HEK293 (cell line): ENCODE measurements at regions not wholly inside any gene's neighbourhood (a gene's known extent, or its start where the extent isn't known, plus 50 kb on each side); places are given as distances from the start of the nearest gene placed in this dataset.

Experiments
- CTCF ChIA-PET: fragments of 350-600 bp; formaldehyde crosslinking; extraction: SDS; loops from one replicate; lab custom pipeline; 2021; ENCODE audit warnings: antibody characterized with exemption; lab: Yijun Ruan, JAX
- POLR2A ChIA-PET: fragments of 300-600 bp; formaldehyde crosslinking; extraction: SDS; loops from one replicate; lab custom pipeline; 2020; ENCODE audit warnings: antibody characterized with exemption, inconsistent platforms; lab: Yijun Ruan, JAX
- H3K27ac ChIP-seq: fragments of 200-500 bp; sonication (Bioruptor generic); 2 replicates; pipeline ENCODE4 v1.5.1; 2014; ENCODE audit warnings: low read depth, low read length, control low read depth, inconsistent platforms; ENCODE audit errors: extremely low read depth
- H3K36me3 ChIP-seq, 2 experiments: fragments of 200-500 bp in 1 of 2; sonication (Bioruptor generic) in 1 of 2; 1 replicate in 1 of 2; 2 replicates in 1 of 2; pipeline ENCODE4 v1.5.1; 2014 to 2017; ENCODE audit warnings: inconsistent platforms in 2 of 2, low read length in 2 of 2; ENCODE audit not compliant: control insufficient read depth in 2 of 2, insufficient read depth in 1 of 2
- H3K4me1 ChIP-seq: fragments of 200-500 bp; sonication (Bioruptor generic); 2 replicates; pipeline ENCODE4 v1.5.1; 2014; ENCODE audit warnings: mild to moderate bottlenecking, low read length, inconsistent platforms; ENCODE audit not compliant: control insufficient read depth, insufficient read depth
- H3K4me3 ChIP-seq: 2 replicates; pipeline ENCODE4 v1.5.1; 2011; ENCODE audit warnings: low read depth, mild to moderate bottlenecking, control low read depth, low read length, moderate library complexity
- H3K9me3 ChIP-seq: fragments of 200-500 bp; sonication (Bioruptor generic); 2 replicates; pipeline ENCODE4 v1.5.1; 2014; ENCODE audit warnings: low read depth, low read length, inconsistent platforms; ENCODE audit not compliant: control insufficient read depth, insufficient read depth
- BCL11A ChIP-seq: fragments of 450-650 bp; formaldehyde crosslinking; IDR thresholded peaks from 2 replicates; pipeline ENCODE4 v1.5.1; 2016; ENCODE audit warnings: low read depth, missing biosample characterization, missing genetic modification characterization
- HOXD13 ChIP-seq: sonication (generic); formaldehyde crosslinking; IDR thresholded peaks from 2 replicates; pipeline ENCODE4 v1.8.0; 2022; ENCODE audit warnings: missing genetic modification reagents, borderline replicate concordance
- KLF17 ChIP-seq: fragments of 450-650 bp; formaldehyde crosslinking; IDR thresholded peaks from 2 replicates; pipeline ENCODE4 v1.5.1; 2016; ENCODE audit warnings: missing biosample characterization, missing genetic modification characterization
- OSR2 ChIP-seq: fragments of 450-650 bp; formaldehyde crosslinking; IDR thresholded peaks from 2 replicates; pipeline ENCODE4 v1.5.1; 2016; ENCODE audit warnings: missing biosample characterization, missing genetic modification characterization
- SCRT1 ChIP-seq: fragments of 450-650 bp; formaldehyde crosslinking; IDR thresholded peaks from 2 replicates; pipeline ENCODE4 v1.5.1; 2016; ENCODE audit warnings: missing biosample characterization, missing genetic modification characterization, borderline replicate concordance
- SETDB1 ChIP-seq: IDR thresholded peaks from one replicate; pipeline ENCODE4 v1.6.1; 2017; ENCODE audit warnings: mild to moderate bottlenecking, low read length, moderate library complexity, mixed read lengths; ENCODE audit not compliant: insufficient read length
- TCF7L2 ChIP-seq: IDR thresholded peaks from 2 replicates; pipeline ENCODE4 v1.6.1; 2011; ENCODE audit warnings: low read depth, mild to moderate bottlenecking, inconsistent platforms, low read length, moderate library complexity, borderline replicate concordance
- ZNF114 ChIP-seq: fragments of 450-650 bp; formaldehyde crosslinking; IDR thresholded peaks from 2 replicates; pipeline ENCODE4 v1.5.0; 2017; ENCODE audit warnings: missing biosample characterization, missing genetic modification characterization
- ZNF138 ChIP-seq: fragments of 450-650 bp; formaldehyde crosslinking; IDR thresholded peaks from 2 replicates; pipeline ENCODE4 v1.5.1; 2016; ENCODE audit warnings: missing biosample characterization, missing genetic modification characterization, borderline replicate concordance
- ZNF24 ChIP-seq: fragments of 450-650 bp; formaldehyde crosslinking; IDR thresholded peaks from 2 replicates; pipeline ENCODE4 v1.5.1; 2016; ENCODE audit warnings: missing biosample characterization, missing genetic modification characterization
- ZNF404 ChIP-seq: fragments of 450-650 bp; formaldehyde crosslinking; IDR thresholded peaks from 2 replicates; pipeline ENCODE4 v1.5.1; 2017; ENCODE audit warnings: missing biosample characterization, missing genetic modification characterization
- ZNF513 ChIP-seq: fragments of 450-650 bp; IDR thresholded peaks from 2 replicates; pipeline ENCODE4 v1.5.1; 2018; ENCODE audit warnings: missing biosample characterization, missing genetic modification characterization
- ZNF518A ChIP-seq: fragments of 450-650 bp; formaldehyde crosslinking; conservative IDR thresholded peaks from 2 replicates; pipeline ENCODE4 v1.5.1; 2016; ENCODE audit warnings: low read depth, missing biosample characterization, missing genetic modification characterization
- ZNF529 ChIP-seq: fragments of 450-650 bp; formaldehyde crosslinking; IDR thresholded peaks from 2 replicates; pipeline ENCODE4 v1.5.1; 2017; ENCODE audit warnings: missing genetic modification characterization, missing biosample characterization; ENCODE audit not compliant: insufficient replicate concordance
- ZNF549 ChIP-seq: fragments of 450-650 bp; IDR thresholded peaks from 2 replicates; pipeline ENCODE4 v1.5.1; 2018; ENCODE audit warnings: missing biosample characterization, missing genetic modification characterization, mild to moderate bottlenecking, inconsistent platforms, moderate library complexity
- ZNF600 ChIP-seq: fragments of 450-650 bp; formaldehyde crosslinking; IDR thresholded peaks from 2 replicates; pipeline ENCODE4 v1.5.1; 2016; ENCODE audit warnings: missing biosample characterization, missing genetic modification characterization
- ZNF645 ChIP-seq: fragments of 450-650 bp; formaldehyde crosslinking; IDR thresholded peaks from 2 replicates; pipeline ENCODE4; 2016; ENCODE audit warnings: missing biosample characterization, missing genetic modification characterization
- ZNF654 ChIP-seq: fragments of 450-650 bp; formaldehyde crosslinking; IDR thresholded peaks from 2 replicates; pipeline ENCODE4 v1.5.1; 2016; ENCODE audit warnings: low read depth, missing biosample characterization, missing genetic modification characterization
- ZNF704 ChIP-seq: fragments of 450-650 bp; formaldehyde crosslinking; IDR thresholded peaks from 2 replicates; pipeline ENCODE4 v1.5.1; 2016; ENCODE audit warnings: missing biosample characterization, missing genetic modification characterization

GRCh38 chr1:67965995-67966665 is 84.3 kb downstream of the DIRAS3 start:
- Histone ChIP-seq H3K9me3 (no peaks in the 10 kb centered on the region), H3K27ac (no peak overlapping the region)
- TF ChIP-seq ZNF645 (tag by site-specific recombination) (no peak), ZNF600 (tag by site-specific recombination) (no peak), ZNF654 (tag by site-specific recombination) (no peak), ZNF513 (tag by site-specific recombination) (no peak), SCRT1 (no peak), TCF7L2 (no peak), ZNF529 (no peak), OSR2 (tag by site-specific recombination) (no peak), ZNF404 (no peak), ZNF704 (no peak), ZNF114 (tag by site-specific recombination) (no peak), ZNF24 (no peak), BCL11A (tag by site-specific recombination) (no peak), ZNF138 (tag by site-specific recombination) (no peak), KLF17 (tag by site-specific recombination) (no peak), ZNF549 (tag by site-specific recombination) (no peak)
- TF ChIP-seq, all 188 proteins: peak for 0
- Histone ChIP-seq H3K4me1 (no peaks in the 10 kb centered on the region), H3K4me3 (no peak overlapping the region), H3K36me3 (no peaks in the 10 kb centered on the region)
- CTCF ChIA-PET, result interaction anchor here (0.6 to 1.1 kb wide), 3 partner anchors 8 to 59 kb away, joined by 3 to 5 read pairs (median 5); no protein-coding TSS in a partner anchor
- POLR2A ChIA-PET, result no interaction called here

- Histone ChIP-seq H3K4me1 (no peaks in the 10 kb centered on the region), H3K36me3 (no peaks in the 10 kb centered on the region), H3K27ac (no peak overlapping the region), H3K4me3 (no peak overlapping the region), H3K9me3 (no peaks in the 10 kb centered on the region)
- CTCF ChIA-PET, result no interaction called here
- POLR2A ChIA-PET, result no interaction called here
- TF ChIP-seq SETDB1, result peak; percentile 95
- TF ChIP-seq HOXD13 (CRISPR knock-in tag), result no peak
- TF ChIP-seq ZNF518A (tag by site-specific recombination), result no peak
Measured at GRCh38 chr1:67963263-67963662, 87.2 kb downstream of the DIRAS3 start.
